NCI-H82 (cell line): ENCODE measurements at regions not wholly inside any gene's neighbourhood (a gene's known extent, or its start where the extent isn't known, plus 50 kb on each side); places are given as distances from the start of the nearest gene placed in this dataset.

Source experiments
- DNase-seq: peaks from one replicate; lab custom pipeline; 2025; lab: John Stamatoyannopoulos, UW

DNA sequence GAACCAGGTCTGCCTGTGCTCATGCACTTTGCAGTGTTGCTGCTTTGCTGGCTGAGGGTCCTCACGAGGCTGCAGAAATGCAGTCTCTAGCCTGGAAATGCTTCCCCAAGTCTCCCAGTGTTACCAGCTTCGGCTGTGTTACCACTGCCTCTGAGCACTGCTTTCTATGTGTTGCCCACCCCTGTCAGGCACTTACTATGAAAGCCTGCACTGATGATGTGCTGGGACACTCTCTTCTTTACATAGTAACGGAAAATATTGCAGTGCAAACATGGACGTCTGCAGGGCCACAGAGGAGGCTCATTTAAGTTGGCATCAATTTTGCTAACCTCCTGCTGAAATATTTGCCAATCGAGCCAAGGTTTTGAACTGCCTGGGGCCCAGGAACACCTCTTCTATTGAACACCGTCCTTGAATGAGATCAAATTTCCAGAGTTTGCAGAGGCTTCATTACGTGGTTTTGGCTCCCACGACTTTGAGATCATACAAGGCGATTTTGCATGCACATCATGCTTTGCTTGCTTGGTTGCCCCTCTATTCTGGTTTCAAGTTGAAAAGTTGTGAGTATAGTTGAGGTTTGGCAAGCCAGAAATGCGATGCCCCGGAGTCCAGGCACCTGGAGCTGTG is 404.7 kb upstream of the PODXL start:
- no peak for DNase-seq

DNA sequence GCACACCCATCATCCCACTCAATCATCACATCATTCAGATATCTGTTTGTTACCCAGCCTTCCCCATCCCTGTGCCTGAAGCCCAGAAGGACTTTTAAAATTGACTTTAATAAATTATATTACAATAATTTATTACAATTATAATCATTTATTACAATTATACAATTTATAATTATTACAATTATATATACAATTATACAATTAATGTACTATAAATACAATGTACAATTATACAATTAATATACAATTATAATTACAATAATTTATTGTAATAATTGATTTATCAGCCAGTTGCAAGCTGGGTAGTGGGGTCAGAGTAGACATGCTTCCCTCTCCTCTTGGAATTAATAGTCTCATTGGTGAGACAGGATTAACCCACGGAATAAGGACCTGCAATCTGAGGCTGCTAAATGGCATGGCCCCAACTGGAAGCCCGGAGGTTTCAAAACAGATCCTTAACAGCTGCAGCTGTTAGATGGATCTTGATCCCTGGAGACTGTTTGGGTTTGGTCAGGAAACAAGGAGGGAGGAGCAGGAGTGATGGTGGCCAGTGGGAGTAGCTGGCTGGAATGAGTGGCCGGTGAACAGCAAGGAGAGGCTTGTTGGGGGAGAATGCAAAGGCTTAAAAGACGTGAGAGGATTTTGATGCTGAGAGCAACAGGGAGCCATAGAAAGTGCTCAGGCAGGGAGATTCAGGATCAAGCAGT is 402.8 kb upstream of the PODXL start:
- DNase-seq: peak; percentile 93

DNA sequence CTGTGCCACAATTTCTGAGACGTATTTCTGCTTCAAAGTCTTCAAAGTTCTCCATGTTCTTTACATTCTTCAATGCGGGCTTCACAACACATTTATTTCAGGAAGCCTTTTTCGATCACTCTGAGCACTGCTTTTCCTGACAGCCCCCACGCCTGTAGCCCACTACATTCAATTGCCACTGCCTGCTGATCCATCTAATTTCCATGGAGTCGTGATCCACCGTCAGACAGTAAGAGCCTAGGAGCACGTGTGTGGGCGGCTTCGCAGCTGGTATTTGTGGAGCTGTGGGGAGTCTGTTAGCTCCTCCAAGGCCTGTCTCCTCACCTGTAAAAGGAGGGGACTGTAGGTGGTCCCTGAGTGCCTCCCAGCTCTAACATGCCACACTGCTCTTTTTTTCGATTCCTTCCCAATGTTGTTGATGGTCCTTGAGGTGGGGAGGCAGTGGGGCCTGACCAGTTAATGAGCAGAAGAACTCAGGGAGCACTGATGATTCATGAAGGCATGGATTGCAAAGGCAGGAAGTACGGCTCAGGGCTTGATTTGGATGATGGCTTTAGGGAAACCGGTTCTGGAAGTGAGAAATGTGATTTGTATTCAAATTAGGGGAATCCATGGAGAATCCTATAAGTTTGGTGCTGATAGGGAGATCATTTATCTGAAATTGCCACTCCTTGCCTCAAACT is 401.1 kb upstream of the PODXL start:
- DNase-seq: no peak

DNA sequence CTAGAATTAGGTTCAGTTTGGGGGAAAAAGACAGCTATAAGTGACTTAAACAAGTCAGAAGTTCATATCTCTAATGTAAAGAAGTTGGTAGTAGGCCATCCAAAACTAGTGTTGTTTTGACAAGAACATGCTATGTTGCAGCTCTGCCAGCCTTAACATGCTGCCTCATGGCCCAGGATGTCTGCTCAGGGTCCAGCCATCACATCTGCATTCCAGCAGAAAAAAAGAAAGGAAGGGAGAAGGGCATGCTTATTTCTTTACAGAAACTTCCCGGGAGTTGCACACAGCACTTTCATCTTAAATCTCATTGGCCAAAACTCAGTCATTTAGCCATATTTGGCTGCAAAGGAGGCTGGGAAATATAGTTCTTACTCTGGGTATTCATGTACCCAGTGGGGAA is 400.4 kb upstream of the PODXL start:
- no peak for DNase-seq

DNA sequence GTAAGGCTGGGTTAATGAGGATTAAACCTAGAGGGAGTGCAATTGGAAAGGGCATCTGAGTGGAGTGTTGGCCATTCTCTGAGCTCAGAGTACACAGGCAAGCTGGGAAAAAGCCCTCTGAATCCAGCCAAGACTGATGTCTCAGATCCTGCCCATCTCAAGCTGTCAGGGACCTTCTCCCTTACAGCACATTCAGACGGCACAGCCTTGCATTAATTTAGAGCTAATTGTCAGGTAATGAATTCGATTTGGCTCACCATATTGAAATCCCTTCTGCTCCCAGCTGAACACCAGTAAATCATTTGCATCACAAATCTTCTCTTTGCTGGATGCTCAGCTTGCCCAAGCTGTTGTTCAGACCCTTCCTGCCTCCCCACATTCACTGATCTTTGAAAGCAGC is 399.3 kb upstream of the PODXL start:
- DNase-seq: peak; percentile 62

DNA sequence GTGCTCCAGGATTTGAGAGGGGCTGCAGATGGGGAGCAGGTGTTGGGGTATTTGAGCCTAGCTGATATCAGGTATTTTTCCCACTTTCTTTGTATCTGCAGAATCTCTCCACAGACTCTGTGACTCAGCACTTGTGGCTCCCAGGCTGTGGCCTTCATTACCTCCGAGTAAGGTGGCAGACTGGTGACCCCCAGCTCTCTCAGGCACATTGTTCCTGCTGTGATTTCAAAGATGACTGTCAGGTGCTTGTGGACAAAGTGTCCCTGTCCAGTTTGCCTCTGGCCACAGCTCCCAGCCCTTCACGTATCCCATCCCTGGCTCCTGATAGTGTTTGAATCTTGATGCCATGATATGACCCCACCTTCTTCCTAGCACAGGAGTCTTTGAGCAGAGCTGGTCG is 396.8 kb upstream of the PODXL start:
- no peak for DNase-seq

DNA sequence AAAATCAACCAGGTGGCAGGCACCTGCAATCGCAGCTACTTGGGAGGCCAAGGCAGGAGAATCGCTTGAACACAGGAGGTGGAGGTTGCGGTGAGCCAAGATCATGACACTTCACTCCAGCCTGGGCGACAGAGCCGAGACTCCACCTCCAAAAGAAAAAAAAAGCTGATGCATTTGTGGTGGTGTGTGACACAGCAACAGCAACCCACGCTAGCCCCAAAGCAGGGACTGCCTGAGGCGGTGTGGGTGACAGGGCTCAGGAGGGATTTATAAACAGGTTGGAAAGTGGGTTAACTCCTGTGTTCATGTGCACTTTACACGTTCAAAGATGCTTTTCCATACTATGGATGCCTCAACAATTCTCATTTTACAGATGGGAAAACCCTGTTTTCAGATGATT is 395.9 kb upstream of the PODXL start:
- DNase-seq: peak; percentile 18

DNA sequence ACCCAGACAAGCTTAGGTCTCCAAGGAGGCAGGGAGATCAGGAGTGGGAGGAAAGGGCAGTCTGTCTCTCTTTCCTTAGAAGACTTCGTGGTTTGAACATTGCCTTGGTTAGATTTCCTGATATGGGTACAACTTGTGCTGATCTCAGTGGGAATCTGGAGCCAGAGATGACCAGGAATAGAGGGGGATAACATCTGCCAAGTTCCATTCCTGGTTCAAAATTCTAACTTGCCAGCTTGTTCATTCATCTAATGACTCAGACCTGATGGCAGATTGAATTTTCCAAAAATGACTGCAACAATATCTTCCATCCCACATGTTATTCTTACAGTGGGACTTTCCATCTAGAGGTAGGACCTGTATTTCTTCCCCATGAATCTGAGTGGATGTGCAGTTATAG is 394.3 kb upstream of the PODXL start:
- no peak for DNase-seq

DNA sequence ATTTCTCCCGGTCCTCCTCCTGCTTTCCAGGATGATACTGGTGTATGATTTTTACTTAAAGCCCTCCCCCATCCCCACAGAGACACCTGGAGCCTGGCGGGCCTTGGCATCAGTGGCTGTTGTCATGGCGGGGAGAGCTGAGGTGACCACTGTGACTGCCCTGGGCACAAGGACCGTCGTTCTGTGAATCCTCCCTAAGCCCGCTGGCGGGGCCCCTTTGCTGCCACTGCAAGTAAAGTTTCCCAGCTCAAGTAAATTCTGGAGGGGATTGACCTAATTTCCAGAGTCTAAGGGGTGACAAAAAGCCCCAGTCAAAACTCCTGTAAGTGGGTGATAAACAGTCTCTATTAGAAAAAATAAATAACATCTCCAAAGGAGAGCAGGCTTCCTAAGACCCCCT is 393.2 kb upstream of the PODXL start:
- DNase-seq: peak; percentile 44

DNA sequence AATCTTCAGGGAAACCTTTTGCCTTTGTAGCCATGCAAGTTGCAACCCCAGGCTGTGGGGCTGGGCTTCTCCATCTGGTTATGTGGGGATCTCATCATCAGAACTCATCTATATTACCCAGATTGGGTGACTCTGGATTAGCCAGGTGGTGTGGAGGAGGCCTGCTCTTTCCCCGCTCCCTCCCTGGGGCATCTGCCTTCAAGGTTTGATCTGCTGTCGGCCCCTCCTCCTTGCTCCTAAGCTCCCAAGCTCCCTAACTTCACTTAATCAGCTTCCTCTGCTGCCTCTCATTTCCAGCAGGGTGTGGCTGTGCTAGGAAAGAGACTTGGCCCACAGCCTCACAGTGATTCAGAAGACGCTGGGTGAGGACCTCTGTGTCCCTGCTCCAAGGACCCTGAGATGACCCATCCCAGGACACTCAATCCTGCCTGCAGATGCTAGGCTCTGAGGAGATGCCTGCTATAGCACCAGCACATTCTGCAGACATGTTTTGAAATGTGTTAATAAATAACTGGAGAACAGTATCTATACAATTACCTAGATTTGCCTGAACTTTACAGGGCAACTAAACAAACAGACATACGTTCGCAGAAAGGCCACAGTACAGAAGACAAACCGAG is 392.1 kb upstream of the PODXL start:
- peak; percentile 100 for DNase-seq

DNA sequence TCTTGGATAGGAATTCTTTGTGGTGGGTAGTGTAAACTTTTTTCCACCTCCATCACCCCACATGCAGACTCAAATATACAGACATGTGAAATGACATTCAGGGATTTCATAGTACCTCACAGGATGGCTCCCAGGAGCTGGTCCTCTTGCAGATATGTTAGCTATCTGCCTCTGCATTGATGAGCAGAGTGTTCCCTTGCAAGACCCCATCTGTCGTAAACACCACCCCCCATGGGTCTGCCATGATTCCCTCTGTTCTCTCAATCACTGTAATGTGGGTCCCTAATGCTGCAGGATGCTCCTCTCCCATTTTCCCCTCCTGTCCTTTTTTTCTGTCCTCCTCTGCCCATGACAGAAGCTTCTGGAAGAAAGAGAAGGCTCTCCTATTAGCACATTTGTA is 391.2 kb upstream of the PODXL start:
- peak; percentile 56 for DNase-seq

DNA sequence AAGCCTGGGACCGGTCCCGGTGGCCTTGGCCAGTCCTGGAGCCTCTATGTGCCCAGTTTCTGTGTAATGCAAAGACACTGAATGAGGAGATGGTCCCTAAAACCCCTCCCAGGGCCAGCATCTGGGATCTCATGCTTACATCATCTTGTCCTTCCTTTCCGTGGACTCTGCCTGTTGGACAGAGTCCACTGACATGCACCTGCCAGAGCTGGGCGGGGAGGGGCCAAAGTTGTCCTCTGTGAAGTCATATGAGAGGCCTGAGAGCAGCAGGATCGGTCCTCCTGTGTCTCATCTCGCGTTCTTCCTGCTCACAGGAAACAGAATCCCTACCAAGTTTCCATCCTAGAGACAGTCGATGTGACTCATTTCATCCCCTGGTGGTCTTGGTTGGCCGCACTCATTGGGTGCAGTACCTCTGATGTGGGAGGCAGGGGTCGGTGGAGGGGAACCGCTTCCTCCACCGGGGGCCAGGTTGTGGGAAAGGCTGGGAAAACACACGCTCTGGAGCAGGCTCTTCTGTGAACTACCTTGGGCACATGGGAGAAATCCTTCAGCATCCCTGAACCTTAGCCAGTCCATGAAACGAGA is 389.6 kb upstream of the PODXL start:
- no peak for DNase-seq

DNA sequence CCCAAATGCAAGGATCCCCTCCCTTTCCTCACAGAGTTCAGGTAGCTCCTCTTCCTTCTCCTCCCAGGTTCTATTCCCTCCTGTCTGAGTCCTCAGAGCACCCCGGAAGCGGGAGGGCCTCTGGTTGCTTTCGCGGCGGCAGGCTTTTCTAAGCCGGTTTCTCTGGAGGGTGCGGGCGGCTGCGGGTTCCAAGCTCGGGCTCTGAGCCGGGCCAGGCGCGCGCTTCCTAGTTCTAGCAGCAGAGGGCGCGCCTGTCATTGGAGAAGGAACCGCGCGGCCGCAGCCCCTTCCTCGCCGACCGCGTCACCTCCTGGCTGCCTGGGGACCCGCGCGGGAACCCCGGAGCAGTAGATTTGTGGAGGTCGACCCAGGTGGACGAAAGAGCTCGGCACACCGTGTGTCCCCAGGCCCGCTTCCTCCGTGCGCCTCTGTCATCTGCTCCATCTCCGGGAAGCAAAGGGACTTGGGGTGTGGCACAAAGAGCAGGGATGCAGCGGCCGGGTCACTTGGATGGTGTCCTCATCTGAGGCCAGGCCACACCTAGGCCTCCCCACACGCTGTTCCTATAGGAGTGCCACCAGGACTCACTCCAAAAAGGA is 389.0 kb upstream of the PODXL start:
- peak; percentile 87 for DNase-seq

DNA sequence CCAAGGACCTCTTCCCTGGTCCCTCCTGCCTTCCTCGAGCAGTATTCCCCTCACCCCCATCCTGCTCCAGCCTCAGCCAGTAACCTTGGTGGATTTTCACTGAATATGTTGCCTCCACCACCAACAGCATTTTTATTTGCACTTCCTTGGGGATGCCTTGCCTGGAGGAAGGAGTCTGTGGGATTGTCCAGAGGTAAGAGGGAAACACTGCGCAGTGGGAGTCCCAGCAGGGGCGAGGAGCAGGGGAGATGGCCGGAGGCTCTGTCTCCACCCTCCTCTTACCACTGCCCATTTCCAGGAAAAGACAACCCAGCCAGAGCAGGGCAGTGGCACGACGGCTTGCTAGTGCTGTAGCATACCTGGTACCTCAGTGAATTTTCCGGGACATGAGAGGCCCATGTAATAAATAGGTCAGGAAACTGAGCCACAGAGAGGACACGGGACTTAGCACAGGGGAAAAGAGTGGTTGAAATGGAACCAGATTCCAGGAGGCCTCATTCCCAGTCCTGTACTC is 388.2 kb upstream of the PODXL start:
- DNase-seq: no peak

DNA sequence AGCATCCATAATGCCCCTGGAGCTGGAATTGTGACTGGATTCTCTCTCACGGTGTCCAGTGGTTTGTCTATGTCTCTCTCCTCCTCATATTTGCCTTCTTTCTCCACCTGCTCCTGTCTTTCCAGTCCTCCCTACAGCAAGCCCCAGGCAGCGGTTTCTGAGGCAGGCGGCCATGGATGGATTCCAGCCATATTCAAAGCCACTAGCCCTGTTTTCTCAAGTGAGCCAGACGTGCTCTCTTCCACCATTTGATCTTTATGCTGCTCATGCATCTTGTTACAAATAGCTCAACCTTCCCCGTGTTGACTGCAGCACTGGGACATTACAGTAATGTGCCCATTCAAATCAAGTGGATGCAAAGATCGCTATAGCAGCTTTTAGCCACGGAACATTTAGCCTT is 387.2 kb upstream of the PODXL start:
- no peak for DNase-seq

DNA sequence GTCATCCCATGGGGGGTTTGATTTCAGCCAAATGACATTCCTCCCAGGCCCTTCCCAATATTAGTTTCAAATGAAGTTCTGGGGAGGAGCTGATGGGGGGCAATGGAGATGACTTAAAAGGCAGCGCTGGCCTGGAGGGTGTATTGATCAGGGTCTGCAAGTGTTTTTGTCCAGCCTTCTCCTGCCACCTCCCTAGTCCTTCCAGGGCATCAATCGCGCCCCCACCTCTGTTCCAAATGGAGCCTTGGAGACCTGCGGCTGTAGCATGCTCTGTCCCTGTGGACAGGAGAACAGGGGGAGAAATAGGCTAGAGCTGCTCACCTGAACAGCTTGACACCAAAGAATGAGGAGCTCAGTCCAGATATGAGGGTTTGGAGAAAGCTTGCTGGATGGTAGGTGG is 386.8 kb upstream of the PODXL start:
- DNase-seq: no peak

DNA sequence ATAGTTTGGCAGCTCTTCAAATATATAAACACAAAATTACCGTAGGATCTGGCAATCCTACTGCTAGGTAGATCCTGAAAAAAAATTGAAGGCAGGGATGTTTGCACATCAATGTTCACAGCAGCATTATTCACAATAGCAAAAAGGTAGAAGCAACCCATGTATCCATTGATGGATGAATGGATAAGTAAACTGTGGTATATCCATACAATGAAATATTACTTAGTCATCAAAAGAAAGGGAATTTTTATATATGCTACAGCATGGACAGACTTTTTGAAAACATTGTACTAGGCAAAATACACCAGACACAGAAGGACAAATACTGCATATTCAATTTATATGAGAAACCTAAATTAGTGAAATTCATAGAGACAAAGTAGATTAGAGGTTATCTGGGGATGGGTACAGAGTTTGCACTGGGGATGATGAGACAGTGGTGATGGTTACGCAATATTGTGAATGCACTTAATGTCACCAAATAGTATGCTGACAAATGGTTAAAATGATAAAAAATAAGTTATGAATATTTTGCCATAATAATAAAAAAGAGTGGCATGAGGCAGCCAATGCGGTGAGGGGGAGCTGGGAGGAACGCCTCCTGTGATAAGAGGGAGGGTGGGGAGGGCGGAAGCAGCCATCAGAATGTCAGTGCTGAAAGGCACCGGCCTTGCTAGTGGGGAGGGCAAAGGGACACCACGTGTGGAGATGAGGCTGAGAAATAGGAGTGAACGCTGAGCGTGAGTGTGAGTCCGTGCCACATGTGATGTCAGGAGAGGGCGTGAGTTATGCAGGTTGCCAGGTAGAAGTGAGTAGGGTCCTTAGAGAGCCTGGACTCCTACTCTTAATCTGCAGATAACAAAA is 386.1 kb upstream of the PODXL start:
- DNase-seq: no peak

DNA sequence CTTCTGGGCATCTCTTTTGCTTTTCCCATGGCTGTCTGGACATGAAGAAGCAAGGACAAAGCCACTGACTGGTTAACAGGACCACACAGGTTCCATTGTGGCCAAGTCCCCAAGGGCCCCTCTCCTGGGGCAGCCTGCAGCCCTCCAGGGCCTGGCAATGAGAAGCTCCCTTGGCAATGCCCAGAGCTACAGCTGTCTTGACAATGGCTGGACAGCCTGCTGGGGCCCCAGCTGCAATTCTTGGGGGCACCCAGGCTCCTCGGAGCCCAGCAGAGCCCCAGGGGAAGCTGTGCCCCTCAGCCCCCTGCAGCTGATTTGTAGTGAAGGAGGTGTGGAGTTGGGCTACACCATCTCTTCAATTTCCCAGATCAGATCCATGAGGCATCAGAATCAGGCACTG is 384.9 kb upstream of the PODXL start:
- no peak for DNase-seq

DNA sequence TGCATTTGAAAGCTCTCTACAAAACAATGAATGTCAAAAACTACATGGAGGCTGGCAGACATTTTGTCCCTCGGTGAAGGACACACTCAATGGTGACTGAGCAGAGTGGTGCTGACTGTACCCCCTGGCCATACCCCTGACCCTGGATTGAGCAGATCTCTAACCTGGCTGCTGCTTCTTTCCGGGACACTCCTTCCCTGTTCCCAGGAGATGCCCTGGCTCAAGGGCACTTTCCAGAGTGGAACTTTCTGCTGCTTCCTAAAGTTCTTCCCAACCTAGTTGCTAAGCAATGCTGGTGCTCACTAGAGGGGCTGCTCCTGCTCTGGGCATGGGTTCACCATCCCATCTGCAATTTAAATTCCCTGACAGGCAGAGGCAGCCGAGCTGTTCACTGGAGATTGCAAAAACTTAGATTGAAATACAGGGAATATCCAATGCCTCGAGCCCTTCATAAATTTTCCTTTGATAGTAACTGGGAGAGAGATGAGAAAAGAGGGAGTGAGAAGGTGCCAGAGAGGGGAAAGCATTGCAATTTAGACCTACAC is 384.3 kb upstream of the PODXL start:
- DNase-seq: no peak

DNA sequence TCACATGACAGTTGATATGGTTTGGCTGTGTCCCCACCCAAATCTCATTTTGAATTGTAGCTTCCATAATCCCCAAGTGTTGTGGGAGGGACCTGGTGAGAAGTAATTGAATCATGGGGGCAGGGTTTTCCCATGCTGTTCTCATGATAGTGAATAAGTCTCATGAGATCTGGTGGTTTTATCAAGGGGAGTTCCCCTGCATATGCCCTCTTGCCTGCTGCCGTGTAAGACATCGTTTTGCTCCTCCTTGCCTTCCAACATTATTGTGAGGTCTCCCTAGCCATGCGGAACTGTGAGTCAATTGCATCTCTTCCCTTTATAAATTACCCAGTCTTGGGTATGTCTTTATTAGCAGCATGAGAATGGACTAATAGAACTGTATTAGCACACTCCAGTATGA is 382.4 kb upstream of the PODXL start:
- peak; percentile 20 for DNase-seq

DNA sequence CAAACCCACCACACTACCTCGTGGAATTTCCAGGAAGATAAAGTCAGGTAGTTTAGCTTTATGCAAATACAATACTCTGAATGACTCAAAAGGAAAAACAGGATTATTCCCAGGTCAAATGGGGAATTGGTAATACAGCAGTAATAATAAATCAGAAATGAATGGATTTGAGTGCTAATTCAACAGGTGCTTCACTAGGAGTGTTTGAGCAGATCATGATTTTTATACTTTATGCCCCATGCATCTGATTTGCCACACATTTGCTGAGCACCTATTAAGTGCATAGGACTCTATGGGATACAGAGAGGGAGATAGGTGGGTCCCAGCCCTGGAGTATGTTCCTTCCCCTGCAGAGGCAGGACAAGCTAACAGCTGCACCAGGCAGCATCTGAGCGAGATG is 381.4 kb upstream of the PODXL start:
- DNase-seq: no peak
